Neural cell (in vitro differentiated cells): ENCODE measurements at regions not wholly inside any gene's neighbourhood (a gene's known extent, or its start where the extent isn't known, plus 50 kb on each side); places are given as distances from the start of the nearest gene placed in this dataset.

Experiments
- H2AFZ ChIP-seq: fragments of 200-600, 300-800 bp; sonication (generic), shearing (Covaris generic); 2 replicates; pipeline ENCODE4 v1.6.0; 2014; ENCODE audit warnings: low read depth, mild to moderate bottlenecking, antibody characterized with exemption, low read length, moderate library complexity
- H3F3A ChIP-seq: fragments of 200-600 bp; shearing (Covaris generic); 2 replicates; pipeline ENCODE4 v1.6.1; 2016; ENCODE audit warnings: mild to moderate bottlenecking, moderate library complexity, mixed read lengths, antibody characterized with exemption, low read length; ENCODE audit not compliant: insufficient read depth, poor library complexity, severe bottlenecking
- H3K27ac ChIP-seq: fragments of 200-600, 300-800 bp; sonication (generic), shearing (Covaris generic); 2 replicates; pipeline ENCODE4 v1.5.1; 2014; ENCODE audit warnings: mild to moderate bottlenecking, low read length, moderate library complexity
- H3K27me3 ChIP-seq: fragments of 300-800, 200-600 bp; sonication (generic), shearing (Covaris generic); 2 replicates; pipeline ENCODE4 v1.6.0; 2014; ENCODE audit warnings: mild to moderate bottlenecking, low read depth, low read length, moderate library complexity; ENCODE audit not compliant: insufficient read depth
- H3K36me3 ChIP-seq: fragments of 300-800, 200-600 bp; sonication (generic), shearing (Covaris generic); 2 replicates; pipeline ENCODE4 v1.5.1; 2014; ENCODE audit warnings: mild to moderate bottlenecking, antibody characterized with exemption, low read length, moderate library complexity; ENCODE audit not compliant: insufficient read depth
- H3K4me2 ChIP-seq: fragments of 300-800, 200-600 bp; sonication (generic), shearing (Covaris generic); 2 replicates; pipeline ENCODE4 v1.6.0; 2014; ENCODE audit warnings: mild to moderate bottlenecking, low read length
- H3K4me3 ChIP-seq: fragments of 300-800, 200-600 bp; sonication (generic), shearing (Covaris generic); 2 replicates; pipeline ENCODE4 v1.5.1; 2014; ENCODE audit warnings: mild to moderate bottlenecking, low read length, moderate library complexity
- H3K79me2 ChIP-seq: fragments of 200-600 bp; shearing (Covaris generic); replicated peaks from 2 replicates; pipeline ENCODE4 v1.6.0; 2014; ENCODE audit warnings: mild to moderate bottlenecking, low read length, moderate library complexity; ENCODE audit not compliant: insufficient read depth
- H3K9ac ChIP-seq: fragments of 300-800, 200-600 bp; sonication (generic), shearing (Covaris generic); 2 replicates; pipeline ENCODE4 v1.6.1; 2016; ENCODE audit warnings: mild to moderate bottlenecking, low read length, mixed read lengths
- H3K9me2 ChIP-seq: fragments of 200-600 bp; shearing (Covaris generic); 2 replicates; pipeline ENCODE4 v1.6.1; 2016; ENCODE audit warnings: mild to moderate bottlenecking, low read length, mixed read lengths; ENCODE audit not compliant: insufficient read depth
- H3K9me3 ChIP-seq: fragments of 200-600, 300-800 bp; sonication (generic), shearing (Covaris generic); 2 replicates; pipeline ENCODE4 v1.6.1; 2016; ENCODE audit warnings: mild to moderate bottlenecking, mixed run types, low read length, moderate library complexity, mixed read lengths
- H4K20me1 ChIP-seq: fragments of 200-600 bp; shearing (Covaris generic); 2 replicates; pipeline ENCODE4 v1.6.1; 2016; ENCODE audit warnings: mild to moderate bottlenecking, mixed run types; ENCODE audit not compliant: insufficient read depth
- CTCF ChIP-seq: fragments of 450-650 bp; IDR thresholded peaks from 2 replicates; pipeline ENCODE4 v1.5.1; 2014; ENCODE audit warnings: antibody characterized with exemption, mild to moderate bottlenecking, moderate library complexity; ENCODE audit not compliant: poor library complexity, severe bottlenecking
- EP300 ChIP-seq: fragments of 450-650 bp; conservative IDR thresholded peaks from 2 replicates; pipeline ENCODE4 v1.6.1; 2014; ENCODE audit warnings: antibody characterized with exemption, mild to moderate bottlenecking, moderate library complexity; ENCODE audit not compliant: poor library complexity, severe bottlenecking
- MXI1 ChIP-seq: fragments of 450-650 bp; conservative IDR thresholded peaks from 2 replicates; pipeline ENCODE4 v1.6.1; 2014; ENCODE audit warnings: antibody characterized with exemption, mild to moderate bottlenecking; ENCODE audit not compliant: poor library complexity, severe bottlenecking
- POLR2AphosphoS5 ChIP-seq: IDR thresholded peaks from 2 replicates; pipeline ENCODE4 v1.6.1; 2012
- RAD21 ChIP-seq: fragments of 450-650 bp; conservative IDR thresholded peaks from 2 replicates; pipeline ENCODE4 v1.6.1; 2014; ENCODE audit warnings: antibody characterized with exemption, mild to moderate bottlenecking, moderate library complexity
- REST ChIP-seq: IDR thresholded peaks from 2 replicates; pipeline ENCODE4 v1.6.1; 2012; ENCODE audit warnings: borderline replicate concordance
- TAF1 ChIP-seq: IDR thresholded peaks from 2 replicates; pipeline ENCODE4 v1.6.1; 2012; ENCODE audit warnings: low read depth

- Histone ChIP-seq H3K27me3 (no peaks in the 10 kb centered on the region), H3K79me2 (no peaks in the 10 kb centered on the region), H4K20me1 (no peaks in the 10 kb centered on the region), H3F3A (no peaks in the 10 kb centered on the region), H3K9ac (no peak overlapping the region), H3K9me3 (no peaks in the 10 kb centered on the region), H3K27ac (no peak overlapping the region), H3K9me2 (no peaks in the 10 kb centered on the region), H2AFZ (no peak overlapping the region), H3K4me3 (no peak overlapping the region), H3K36me3 (no peaks in the 10 kb centered on the region), H3K4me2 (no peak overlapping the region)
- TF ChIP-seq MXI1 (no peak), CTCF (no peak), TAF1 (no peak), POLR2AphosphoS5 (no peak), REST (no peak)
Observed at GRCh38 chr16:17574256-17574655, 103.5 kb upstream of the XYLT1 start.

- Histone ChIP-seq H4K20me1 (no peaks in the 10 kb centered on the region), H3K9ac (no peak overlapping the region), H3K36me3 (no peaks in the 10 kb centered on the region), H3K4me3 (no peak overlapping the region), H2AFZ (no peak overlapping the region), H3F3A (no peaks in the 10 kb centered on the region), H3K79me2 (no peaks in the 10 kb centered on the region), H3K4me2 (no peak overlapping the region), H3K9me2 (no peaks in the 10 kb centered on the region), H3K9me3 (no peaks in the 10 kb centered on the region), H3K27ac (no peak overlapping the region), H3K27me3 (no peaks in the 10 kb centered on the region)
- TF ChIP-seq RAD21 = no peak
- TF ChIP-seq CTCF = no peak
- no peak for TF ChIP-seq EP300
- no peak for TF ChIP-seq POLR2AphosphoS5
Observed at GRCh38 chr16:17572145-17572544, 101.4 kb upstream of the XYLT1 start.
